GM20000 (cell line): ENCODE measurements at regions not wholly inside any gene's neighbourhood (a gene's known extent, or its start where the extent isn't known, plus 50 kb on each side); places are given as distances from the start of the nearest gene placed in this dataset.

Source experiments
- DNase-seq: peaks from one replicate; pipeline ENCODE4 v3.0.0; 2012; ENCODE audit warnings: low spot score
- TF ChIP-seq, protein P1 (sequence below): IDR thresholded peaks from 2 replicates; pipeline ENCODE4 v1.5.1; 2012; ENCODE audit warnings: mild to moderate bottlenecking, control low read depth; ENCODE audit errors: extremely low read depth, missing control alignments

DNA sequence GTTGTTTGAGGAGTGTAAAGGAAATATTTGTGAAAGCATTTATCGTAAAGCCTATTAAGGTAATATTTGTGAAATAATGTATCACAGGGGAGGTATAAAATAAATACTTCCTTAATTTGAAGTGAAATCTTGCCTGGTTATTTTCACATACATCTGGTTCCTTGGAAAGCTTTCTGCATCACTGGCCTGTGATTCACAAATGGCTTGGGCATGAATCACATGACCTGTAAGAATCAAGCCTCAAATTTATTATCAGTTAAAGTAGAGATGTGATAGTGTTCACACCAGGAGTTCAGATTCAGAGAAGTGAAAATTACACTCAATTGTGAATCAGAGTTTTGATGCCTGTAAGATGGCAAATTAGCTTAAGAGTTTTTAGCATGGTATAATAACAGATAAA lies 1911.4 kb downstream of the STIM2 start:
- TF ChIP-seq, protein P1, sequence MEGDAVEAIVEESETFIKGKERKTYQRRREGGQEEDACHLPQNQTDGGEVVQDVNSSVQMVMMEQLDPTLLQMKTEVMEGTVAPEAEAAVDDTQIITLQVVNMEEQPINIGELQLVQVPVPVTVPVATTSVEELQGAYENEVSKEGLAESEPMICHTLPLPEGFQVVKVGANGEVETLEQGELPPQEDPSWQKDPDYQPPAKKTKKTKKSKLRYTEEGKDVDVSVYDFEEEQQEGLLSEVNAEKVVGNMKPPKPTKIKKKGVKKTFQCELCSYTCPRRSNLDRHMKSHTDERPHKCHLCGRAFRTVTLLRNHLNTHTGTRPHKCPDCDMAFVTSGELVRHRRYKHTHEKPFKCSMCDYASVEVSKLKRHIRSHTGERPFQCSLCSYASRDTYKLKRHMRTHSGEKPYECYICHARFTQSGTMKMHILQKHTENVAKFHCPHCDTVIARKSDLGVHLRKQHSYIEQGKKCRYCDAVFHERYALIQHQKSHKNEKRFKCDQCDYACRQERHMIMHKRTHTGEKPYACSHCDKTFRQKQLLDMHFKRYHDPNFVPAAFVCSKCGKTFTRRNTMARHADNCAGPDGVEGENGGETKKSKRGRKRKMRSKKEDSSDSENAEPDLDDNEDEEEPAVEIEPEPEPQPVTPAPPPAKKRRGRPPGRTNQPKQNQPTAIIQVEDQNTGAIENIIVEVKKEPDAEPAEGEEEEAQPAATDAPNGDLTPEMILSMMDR: no peak
- DNase-seq: no peak

DNA sequence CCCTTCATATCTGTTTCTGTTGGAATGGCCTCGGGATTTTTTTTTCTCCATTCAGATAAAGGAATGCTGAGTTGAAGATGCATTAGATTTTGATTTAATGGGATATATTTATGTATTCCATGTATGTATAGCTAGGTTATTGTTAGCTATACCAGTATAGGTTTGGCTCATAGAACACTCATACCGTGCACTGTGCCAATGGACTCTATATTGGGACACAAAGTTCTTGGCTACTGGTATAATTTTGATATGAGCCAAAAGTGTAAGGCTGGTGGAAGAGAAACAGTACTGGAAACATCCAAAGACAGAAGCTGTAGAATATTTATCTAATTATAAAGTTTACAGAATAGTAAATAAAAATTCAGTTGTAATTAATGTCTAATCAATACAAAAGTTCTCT lies 1912.1 kb downstream of the STIM2 start:
- TF ChIP-seq, protein P1: no peak
- no peak for DNase-seq

DNA sequence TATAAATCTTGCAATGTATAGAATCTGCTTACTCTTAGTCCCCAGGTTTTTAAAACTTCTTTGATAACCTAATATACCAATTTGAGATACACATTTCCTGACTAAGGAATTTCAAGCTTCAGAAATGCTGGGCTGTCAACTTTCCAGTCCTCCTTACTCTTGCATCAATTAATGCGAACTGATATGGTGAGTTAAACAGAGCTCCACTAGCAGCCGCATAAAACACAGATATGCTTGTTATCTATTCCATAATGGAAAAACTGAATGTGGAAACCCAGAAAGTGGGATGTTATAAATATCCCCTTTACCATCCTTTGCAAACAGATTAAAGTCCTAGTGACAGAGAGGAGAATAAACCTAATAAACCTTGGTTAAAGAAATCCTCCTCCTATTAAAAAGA lies 1913.7 kb downstream of the STIM2 start:
- no peak for DNase-seq
- TF ChIP-seq, protein P1: no peak

DNA sequence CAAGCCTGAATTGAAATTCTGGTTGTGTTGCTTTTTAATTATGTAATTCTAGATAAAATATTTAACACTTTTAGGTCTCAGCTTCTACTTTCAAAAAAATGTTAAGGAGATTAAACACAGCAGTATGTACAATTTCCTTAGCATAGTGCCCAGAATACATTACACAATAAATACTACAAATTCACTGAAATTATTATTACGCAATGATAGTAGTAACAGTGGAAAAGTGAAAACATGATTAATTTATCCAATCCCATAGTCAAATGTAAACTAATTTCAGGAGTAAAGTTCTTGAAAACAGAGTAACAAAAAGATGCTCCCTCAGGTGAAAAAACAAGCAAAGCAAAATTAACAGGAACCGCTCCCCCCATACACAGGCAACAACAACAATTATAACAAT lies 1915.4 kb downstream of the STIM2 start:
- TF ChIP-seq, protein P1: no peak
- no peak for DNase-seq

DNA sequence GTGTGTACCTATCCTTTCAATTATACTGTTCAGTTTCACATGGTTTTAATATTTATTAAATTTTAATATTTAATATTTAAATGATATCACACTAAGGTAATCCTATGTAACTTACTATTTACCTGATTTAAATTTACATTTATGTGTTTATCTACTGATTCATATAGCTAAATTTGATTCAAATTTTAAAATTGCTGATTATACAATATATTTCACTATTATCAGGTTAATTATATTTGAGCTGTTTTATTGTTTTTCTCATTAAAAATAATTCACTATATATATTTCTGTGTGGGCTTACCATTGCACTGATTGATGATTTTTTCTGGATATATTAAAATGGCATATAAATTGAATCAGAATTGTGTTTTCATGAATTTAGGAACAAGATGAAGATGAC lies 1923.5 kb downstream of the STIM2 start:
- TF ChIP-seq, protein P1: no peak

DNA sequence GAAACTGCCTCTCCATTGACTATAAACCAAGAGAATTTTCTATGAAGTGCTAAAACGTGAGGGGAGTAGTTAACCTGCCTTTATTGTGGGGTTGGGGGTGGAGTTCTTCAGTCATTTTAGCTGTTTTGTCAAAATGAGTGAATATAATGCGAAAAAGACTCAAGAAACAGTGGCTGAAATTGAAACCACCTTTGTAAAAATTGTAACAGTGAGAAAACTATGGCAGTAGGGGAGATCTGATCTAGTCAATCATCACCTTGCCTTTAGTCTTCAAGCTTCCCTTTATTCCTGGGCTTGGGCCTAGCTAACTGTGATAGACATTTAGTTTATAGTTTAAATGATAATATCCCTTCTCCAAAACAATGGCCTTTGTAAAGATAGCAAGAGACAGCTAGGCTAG lies 1927.3 kb downstream of the STIM2 start:
- TF ChIP-seq, protein P1: no peak
- DNase-seq: no peak

More for the DNA sequence above, 1923.5 kb downstream of the STIM2 start:
- DNase-seq: no peak

DNA sequence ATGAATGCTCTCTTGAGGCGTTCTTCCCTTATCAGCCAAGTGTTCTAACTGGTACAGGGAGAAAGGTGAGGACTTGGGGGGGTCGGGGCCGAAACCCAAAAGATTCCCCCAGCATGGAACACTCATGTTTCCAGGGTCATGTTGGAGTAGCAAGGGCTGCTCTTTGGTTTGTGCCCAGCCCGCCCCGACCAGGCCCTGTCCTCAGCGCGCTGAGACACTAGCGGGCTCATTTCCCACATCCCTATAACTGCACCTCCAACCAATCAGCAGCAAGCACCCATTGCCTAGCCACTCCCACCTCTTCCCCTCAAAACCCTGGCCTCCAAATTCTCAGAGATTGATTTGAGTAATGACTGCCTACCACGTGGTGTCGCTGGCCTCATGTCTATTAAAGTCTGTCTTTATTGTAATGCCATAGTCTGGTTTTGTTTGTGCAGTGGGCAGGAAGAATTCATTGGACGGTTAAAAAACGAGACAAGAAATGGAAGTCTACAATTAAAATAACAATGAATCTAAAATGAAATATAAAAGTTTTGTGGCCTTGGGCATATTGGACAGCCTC lies 1928.4 kb downstream of the STIM2 start:
- no peak for DNase-seq
- TF ChIP-seq, protein P1: no peak
